SU-DHL-6 (cell line): ENCODE measurements at regions not wholly inside any gene's neighbourhood (a gene's known extent, or its start where the extent isn't known, plus 50 kb on each side); places are given as distances from the start of the nearest gene placed in this dataset.

Experiments
- H2AFZ ChIP-seq: fragments of 200-600 bp; sonication (generic); 2 replicates; pipeline ENCODE4 v1.6.1; 2014; ENCODE audit warnings: low read depth, mild to moderate bottlenecking, moderate library complexity, mixed read lengths, antibody characterized with exemption, low read length; ENCODE audit not compliant: severe bottlenecking
- H3F3A ChIP-seq: fragments of 200-600 bp; shearing (Covaris generic); 2 replicates; pipeline ENCODE4 v1.6.0; 2016; ENCODE audit warnings: antibody characterized with exemption, mild to moderate bottlenecking; ENCODE audit not compliant: insufficient read depth
- H3K27ac ChIP-seq: fragments of 200-600 bp; sonication (generic); 2 replicates; pipeline ENCODE4 v1.5.1; 2016; ENCODE audit warnings: low read depth, mild to moderate bottlenecking, low read length, moderate library complexity, mixed read lengths
- H3K27me3 ChIP-seq: fragments of 200-600 bp; sonication (generic), shearing (Covaris generic); 2 replicates; pipeline ENCODE4 v1.6.0; 2014; ENCODE audit warnings: mild to moderate bottlenecking, low read length
- H3K36me3 ChIP-seq: fragments of 200-600 bp; sonication (generic); 2 replicates; pipeline ENCODE4 v1.6.1; 2014; ENCODE audit warnings: mild to moderate bottlenecking, low read length, mixed read lengths
- H3K4me2 ChIP-seq: fragments of 300-600, 200-600 bp; shearing (Covaris generic), sonication (generic); 2 replicates; pipeline ENCODE4 v1.6.0; 2014; ENCODE audit warnings: low read length, low read depth, mild to moderate bottlenecking; ENCODE audit not compliant: poor library complexity, severe bottlenecking
- H3K4me3 ChIP-seq: fragments of 200-600 bp; sonication (generic); 2 replicates; pipeline ENCODE4 v1.5.1; 2014; ENCODE audit warnings: antibody characterized with exemption, low read length, mild to moderate bottlenecking, mixed read lengths; ENCODE audit not compliant: insufficient read depth, poor library complexity, severe bottlenecking
- H3K79me2 ChIP-seq: fragments of 200-600 bp; sonication (generic); 2 replicates; pipeline ENCODE4 v1.6.1; 2014; ENCODE audit warnings: mild to moderate bottlenecking, low read length, moderate library complexity; ENCODE audit not compliant: insufficient read depth
- H3K9ac ChIP-seq: fragments of 200-600 bp; sonication (generic); 2 replicates; pipeline ENCODE4 v1.7.0; 2014; ENCODE audit warnings: mild to moderate bottlenecking, low read length
- H3K9me2 ChIP-seq: fragments of 200-600 bp; sonication (generic); replicated peaks from 2 replicates; pipeline ENCODE4 v1.6.1; 2014; ENCODE audit warnings: low read length; ENCODE audit not compliant: insufficient read depth
- H3K9me3 ChIP-seq: fragments of 200-600 bp; sonication (generic); 2 replicates; pipeline ENCODE4 v1.6.1; 2014; ENCODE audit warnings: low read length, mixed read lengths; ENCODE audit not compliant: insufficient read depth
- H4K20me1 ChIP-seq: fragments of 200-600 bp; sonication (generic); 2 replicates; pipeline ENCODE4 v1.6.1; 2014; ENCODE audit warnings: low read depth, mild to moderate bottlenecking, antibody characterized with exemption, low read length, moderate library complexity, mixed read lengths
- CTCF ChIP-seq: fragments of 200-600 bp; sonication (generic); IDR thresholded peaks from one replicate; pipeline ENCODE4 v1.5.1; 2017; ENCODE audit warnings: antibody characterized with exemption, mild to moderate bottlenecking, low read length, moderate library complexity; ENCODE audit not compliant: insufficient read depth, poor library complexity, severe bottlenecking
- EZH2phosphoT487 ChIP-seq: fragments of 200-600 bp; sonication (generic), shearing (Covaris generic); conservative IDR thresholded peaks from 2 replicates; pipeline ENCODE4 v1.6.1; 2018; ENCODE audit warnings: mild to moderate bottlenecking, antibody characterized with exemption, low read length, moderate library complexity, mixed read lengths

DNA sequence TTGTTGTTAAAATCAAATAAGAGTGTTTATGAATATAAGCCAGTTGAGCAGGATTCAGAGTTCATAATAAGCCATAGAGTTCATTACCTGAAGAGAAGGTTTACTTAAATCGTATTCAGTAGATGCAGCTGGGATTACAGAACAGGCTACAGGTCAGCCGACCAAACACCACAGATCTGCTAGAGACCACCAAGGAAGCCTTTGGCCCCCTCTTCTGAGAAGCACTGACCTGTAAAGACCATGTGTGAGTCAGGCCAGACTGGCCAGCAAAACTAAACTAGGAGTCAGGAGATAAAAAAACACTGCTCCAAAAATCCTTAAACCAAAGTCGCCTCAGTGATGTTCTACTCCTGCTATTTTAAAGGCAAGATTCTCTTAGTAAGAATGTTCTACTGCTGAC lies 1125.5 kb downstream of the FAT4 start:
- Histone ChIP-seq H3K27ac (no peak overlapping the region), H3K9ac (no peak overlapping the region), H2AFZ (no peak overlapping the region), H3K4me2 (no peak overlapping the region), H3K36me3 (no peaks in the 10 kb centered on the region), H3F3A (no peaks in the 10 kb centered on the region), H3K27me3 (no peaks in the 10 kb centered on the region), H3K79me2 (no peaks in the 10 kb centered on the region), H3K4me3 (no peak overlapping the region), H3K9me3 (no peaks in the 10 kb centered on the region), H3K9me2 (no peaks in the 10 kb centered on the region), H4K20me1 (no peaks in the 10 kb centered on the region)
- no peak for TF ChIP-seq CTCF
- no peak for TF ChIP-seq EZH2phosphoT487

- Histone ChIP-seq H3K9me2 (no peaks in the 10 kb centered on the region), H3K9me3 (no peaks in the 10 kb centered on the region), H3K9ac (no peak overlapping the region), H3K27me3 (no peaks in the 10 kb centered on the region), H3K4me3 (no peak overlapping the region), H4K20me1 (no peaks in the 10 kb centered on the region), H3K4me2 (no peak overlapping the region), H3F3A (no peaks in the 10 kb centered on the region), H3K36me3 (no peaks in the 10 kb centered on the region), H3K27ac (no peak overlapping the region), H3K79me2 (no peaks in the 10 kb centered on the region), H2AFZ (peak overlapping the region; percentile 13)
- TF ChIP-seq EZH2phosphoT487 (no peak), CTCF (no peak)
These were observed 1126.6 kb downstream of the FAT4 start for GRCh38 chr4:126441173-126442035.

DNA sequence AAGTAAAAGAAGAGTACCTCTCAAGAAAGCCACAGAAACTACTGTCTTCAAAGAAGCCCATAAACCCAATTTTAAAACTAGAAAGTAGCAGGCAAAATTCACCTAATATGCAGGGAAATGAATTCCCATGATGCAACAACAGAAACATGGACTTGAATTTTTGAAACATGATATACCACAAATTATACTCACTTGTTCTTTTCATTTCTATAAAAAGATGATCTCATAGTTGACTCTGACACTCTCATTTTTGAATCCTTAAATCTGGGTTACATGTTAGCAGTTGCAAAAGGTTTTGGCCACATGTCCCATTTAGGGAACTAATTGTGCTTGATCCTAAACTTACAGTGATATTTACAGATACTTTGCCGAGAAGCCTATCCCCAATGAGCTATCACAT lies 1130.8 kb downstream of the FAT4 start:
- Histone ChIP-seq H3K9ac (no peak overlapping the region), H3K79me2 (no peaks in the 10 kb centered on the region), H4K20me1 (no peaks in the 10 kb centered on the region), H3F3A (no peaks in the 10 kb centered on the region), H3K4me2 (no peak overlapping the region), H2AFZ (no peak overlapping the region), H3K9me2 (no peaks in the 10 kb centered on the region), H3K27me3 (no peaks in the 10 kb centered on the region), H3K36me3 (no peaks in the 10 kb centered on the region), H3K9me3 (no peaks in the 10 kb centered on the region), H3K4me3 (no peak overlapping the region), H3K27ac (no peak overlapping the region)
- TF ChIP-seq CTCF: no peak
- TF ChIP-seq EZH2phosphoT487: no peak
